HepG2 (cell line): ENCODE measurements at regions not wholly inside any gene's neighbourhood (a gene's known extent, or its start where the extent isn't known, plus 50 kb on each side); places are given as distances from the start of the nearest gene placed in this dataset.

Source experiments
- ATAC-seq: fragments of 200-7000 bp; cut with Tn5 transposase; 3 replicates; pipeline ENCODE4 v1.9.1; 2020; ENCODE audit warnings: mild to moderate bottlenecking, moderate library complexity
- BruUV-seq: library from RNA; stranded (reverse); fragments of 400-500 nt; replicated peaks from 2 replicates; lab custom pipeline; 2021; lab: Mats Ljungman, UMichigan
- CTCF ChIA-PET: fragments of 300-600 bp; formaldehyde crosslinking; extraction: SDS; loops from one replicate; lab custom pipeline; 2021; ENCODE audit warnings: low total read pairs, inconsistent platforms, low intra/inter-chr PET ratio; lab: Yijun Ruan, JAX
- POLR2A ChIA-PET: fragments of 350-600 bp; sonication (Branson Sonifier 250); formaldehyde crosslinking; loops from one replicate; lab custom pipeline; 2020; ENCODE audit warnings: antibody characterized with exemption, inconsistent platforms; lab: Yijun Ruan, JAX
- DNase-seq: peaks from one replicate; pipeline ENCODE4 v3.0.0-alpha.2; 2015; ENCODE audit warnings: low spot score
- FAIRE-seq: peaks from 3 replicates; lab custom pipeline; 2011; peaks lifted over from hg19 to GRCh38; lab: Jason Lieb, UNC
- H2AFZ ChIP-seq: one replicate; pipeline ENCODE4 v1.6.1; 2011; ENCODE audit warnings: low read length, inconsistent platforms
- H3K27ac ChIP-seq: fragments of 300-600 bp; 3 replicates; pipeline ENCODE4 v1.8.0; 2011; ENCODE audit warnings: mixed run types, mild to moderate bottlenecking, mixed read lengths, low read length, inconsistent platforms; ENCODE audit not compliant: insufficient read depth; ENCODE audit errors: extremely low read length
- H3K27me3 ChIP-seq, 2 experiments: fragments of 200-600 bp in 1 of 2; 2 replicates in 1 of 2; 3 replicates in 1 of 2; pipeline versions ENCODE4 v1.6.0 to v1.8.0; 2011; ENCODE audit warnings: low read length in 2 of 2, mild to moderate bottlenecking in 2 of 2, moderate library complexity in 2 of 2, inconsistent platforms in 1 of 2; ENCODE audit not compliant: insufficient read depth in 2 of 2, control insufficient read depth in 1 of 2
- H3K36me3 ChIP-seq, 2 experiments: fragments of 200-600 bp in 1 of 2; replicated peaks in 1 of 2; 2 replicates in 1 of 2; 3 replicates in 1 of 2; pipeline versions ENCODE4 v1.5.1 to v1.8.0; 2011; ENCODE audit warnings: low read length in 2 of 2, inconsistent platforms in 1 of 2; ENCODE audit not compliant: insufficient read depth in 2 of 2, control insufficient read depth in 1 of 2
- H3K4me1 ChIP-seq: 2 replicates; pipeline ENCODE4 v1.5.1; 2012; ENCODE audit warnings: low read length, inconsistent platforms; ENCODE audit not compliant: insufficient read depth
- H3K4me2 ChIP-seq: 2 replicates; pipeline ENCODE4 v1.6.0; 2011; ENCODE audit warnings: low read depth, low read length, inconsistent platforms
- H3K4me3 ChIP-seq, 3 experiments: fragments of 200-600 bp in 1 of 3; sonication (generic), shearing (Covaris generic) in 1 of 3; replicated peaks in 1 of 3; 2 replicates each; pipeline ENCODE4 v1.5.1; 2011 to 2016; ENCODE audit warnings: low read length in 3 of 3, inconsistent platforms in 2 of 3, low read depth in 2 of 3, mild to moderate bottlenecking in 2 of 3, control low read depth in 1 of 3, mixed read lengths in 1 of 3; ENCODE audit not compliant: insufficient read depth in 1 of 3
- H3K79me2 ChIP-seq: one replicate; pipeline ENCODE4 v1.6.1; 2011; ENCODE audit warnings: low read length, inconsistent platforms; ENCODE audit not compliant: insufficient read depth
- H3K9ac ChIP-seq: 2 replicates; pipeline ENCODE4 v1.6.0; 2011; ENCODE audit warnings: mild to moderate bottlenecking, low read depth, low read length, inconsistent platforms; ENCODE audit not compliant: insufficient read depth
- H3K9me3 ChIP-seq: 2 replicates; pipeline ENCODE4 v1.5.1; 2012; ENCODE audit warnings: mild to moderate bottlenecking, low read length
- H4K20me1 ChIP-seq: 2 replicates; pipeline ENCODE4 v1.6.0; 2011; ENCODE audit warnings: inconsistent platforms, mild to moderate bottlenecking, low read length, moderate library complexity; ENCODE audit not compliant: insufficient read depth
- CHD4 ChIP-seq: fragments of 200-600 bp; sonication (generic); IDR thresholded peaks from 2 replicates; pipeline ENCODE4 v1.7.0; 2017; ENCODE audit warnings: mild to moderate bottlenecking, low read length, borderline replicate concordance
- CSRNP1 ChIP-seq: sonication (generic); formaldehyde crosslinking; IDR thresholded peaks from 2 replicates; pipeline ENCODE4 v1.8.1; 2023; ENCODE audit warnings: mild to moderate bottlenecking, missing genetic modification reagents
- HNRNPH1 ChIP-seq: fragments of 200-400 bp; formaldehyde crosslinking; optimal IDR thresholded peaks from 2 replicates; pipeline ENCODE3; 2017; ENCODE audit warnings: mild to moderate bottlenecking, low read depth, low read length
- HNRNPL ChIP-seq: fragments of 200-400 bp; formaldehyde crosslinking; IDR thresholded peaks from 2 replicates; pipeline ENCODE4 v1.6.1; 2017; ENCODE audit warnings: mild to moderate bottlenecking, low read depth, low read length
- HOXA9 ChIP-seq: sonication (generic); formaldehyde crosslinking; IDR thresholded peaks from 2 replicates; pipeline ENCODE4 v1.8.1; 2022; ENCODE audit warnings: missing genetic modification reagents, mild to moderate bottlenecking, moderate library complexity, borderline replicate concordance
- ISL2 ChIP-seq: sonication (generic); formaldehyde crosslinking; IDR thresholded peaks from 2 replicates; pipeline ENCODE4 v1.5.0; 2020; ENCODE audit warnings: missing genetic modification reagents
- MEIS2 ChIP-seq: sonication (generic); formaldehyde crosslinking; IDR thresholded peaks from 2 replicates; pipeline ENCODE4 v1.9.0; 2021; ENCODE audit warnings: mild to moderate bottlenecking, missing genetic modification reagents
- MXD4 ChIP-seq: IDR thresholded peaks from 2 replicates; pipeline ENCODE4 v1.6.1; 2016; ENCODE audit warnings: mild to moderate bottlenecking, missing biosample characterization, missing genetic modification reagents
- PREB ChIP-seq: sonication (generic); formaldehyde crosslinking; IDR thresholded peaks from 2 replicates; pipeline ENCODE4 v1.4.0; 2020; ENCODE audit warnings: missing genetic modification reagents
- RFX5 ChIP-seq: IDR thresholded peaks from 2 replicates; pipeline ENCODE4 v1.6.1; 2011; ENCODE audit warnings: low read depth, low read length, improper control_type of control experiment
- ZMAT3 ChIP-seq: sonication (generic); formaldehyde crosslinking; conservative IDR thresholded peaks from 2 replicates; pipeline ENCODE4 v1.7.0; 2021; ENCODE audit warnings: missing genetic modification reagents
- ZMYM2 ChIP-seq: sonication (generic); formaldehyde crosslinking; IDR thresholded peaks from 2 replicates; pipeline ENCODE4 v1.8.0; 2022; ENCODE audit warnings: mild to moderate bottlenecking, missing genetic modification reagents
- ZNF33B ChIP-seq: sonication (generic); formaldehyde crosslinking; IDR thresholded peaks from 2 replicates; pipeline ENCODE4 v1.5.1; 2020; ENCODE audit warnings: mild to moderate bottlenecking, missing genetic modification reagents
- ZNF569 ChIP-seq: sonication (generic); formaldehyde crosslinking; IDR thresholded peaks from 2 replicates; pipeline ENCODE4 v1.5.0; 2020; ENCODE audit warnings: mild to moderate bottlenecking, missing genetic modification reagents, moderate library complexity, borderline replicate concordance
- ZNF713 ChIP-seq: sonication (generic); formaldehyde crosslinking; IDR thresholded peaks from 2 replicates; pipeline ENCODE4 v1.4.0; 2020; ENCODE audit warnings: mild to moderate bottlenecking, missing genetic modification reagents
- ZNF768 ChIP-seq: sonication (generic); formaldehyde crosslinking; IDR thresholded peaks from 2 replicates; pipeline ENCODE4 v1.4.0; 2020; ENCODE audit warnings: missing genetic modification reagents
- ZNF773 ChIP-seq: sonication (generic); formaldehyde crosslinking; IDR thresholded peaks from 2 replicates; pipeline ENCODE4 v1.4.0; 2020; ENCODE audit warnings: missing genetic modification reagents, borderline replicate concordance
- ZNF777 ChIP-seq: sonication (generic); formaldehyde crosslinking; IDR thresholded peaks from 2 replicates; pipeline ENCODE4 v1.4.0; 2020; ENCODE audit warnings: missing genetic modification reagents
- ZNF782 ChIP-seq: sonication (generic); formaldehyde crosslinking; IDR thresholded peaks from 2 replicates; pipeline ENCODE4 v1.4.0; 2020; ENCODE audit warnings: missing genetic modification reagents, mild to moderate bottlenecking, borderline replicate concordance
- WGBS: methylation state at CpG from one replicate; pipeline ENCODE4 v1.1.6; 2017; ENCODE audit warnings: low lambda C conversion rate; 5-methylcytosine and 5-hydroxymethylcytosine counted together
- in situ Hi-C: cut with HindIII; loops from 2 replicates; pipeline ENCODE4 v1.10.0; 2017; ENCODE audit warnings: low pct_unique_long_range_greater_than_20kb; ENCODE audit not compliant: extremely low pct_ligation_motif_present
- intact Hi-C: fragments of 100-400 bp; cut with micrococcal nuclease; formaldehyde crosslinking; loops from one replicate; pipeline ENCODE4 v1.10.0; 2022; ENCODE audit not compliant: unreplicated experiment

- no peak overlapping the region for H3K4me2 ChIP-seq
- BruUV-seq: no TSS peak
- no peak overlapping the region for H3K4me3 ChIP-seq
- no peaks in the 10 kb centered on the region for H4K20me1 ChIP-seq
- H3K79me2 ChIP-seq: no peaks in the 10 kb centered on the region
- no peaks in the 10 kb centered on the region for H3K9me3 ChIP-seq
- intact Hi-C loops: no loop called here
- FAIRE-seq (no peak), ATAC-seq (no peak), DNase-seq (no peak)
- WGBS: 20% methylated on average over 2 of the region's 2 CpGs
- no peaks in the 10 kb centered on the region for H3K27me3 ChIP-seq
- no peak overlapping the region for H2AFZ ChIP-seq
- H3K4me1 ChIP-seq: no peaks in the 10 kb centered on the region
- no peak for TF ChIP-seq PREB (CRISPR knock-in tag)
- in situ Hi-C loops: no loop called here
- no peak overlapping the region for H3K27ac ChIP-seq
- no peak overlapping the region for H3K9ac ChIP-seq
- POLR2A ChIA-PET: no interaction called here
- no peaks in the 10 kb centered on the region for H3K36me3 ChIP-seq
- CTCF ChIA-PET: no interaction called here
Observed at GRCh38 chr5:92605591-92605990, 975.4 kb downstream of the NR2F1-AS1 start.

GRCh38 chr5:92599217-92599810 lies 981.7 kb downstream of the NR2F1-AS1 start:
- FAIRE-seq (no peak), ATAC-seq (no peak), DNase-seq (no peak)
- Histone ChIP-seq H3K4me3 (no peak overlapping the region), H2AFZ (no peak overlapping the region), H3K27me3 (no peaks in the 10 kb centered on the region), H3K79me2 (no peaks in the 10 kb centered on the region), H3K36me3 (no peaks in the 10 kb centered on the region), H3K9ac (no peak overlapping the region), H3K9me3 (no peaks in the 10 kb centered on the region), H4K20me1 (no peaks in the 10 kb centered on the region), H3K4me1 (no peaks in the 10 kb centered on the region), H3K27ac (no peak overlapping the region), H3K4me2 (no peak overlapping the region)
- WGBS: 0% methylated on average over 1 of the region's 1 CpG
- ChIA-PET POLR2A (no interaction called here), CTCF (no interaction called here)
- in situ Hi-C loops (no loop called here), intact Hi-C loops (no loop called here)
- BruUV-seq: no TSS peak
- TF ChIP-seq HOXA9 (CRISPR knock-in tag) (no peak), ZNF777 (CRISPR knock-in tag) (no peak), ZNF713 (CRISPR knock-in tag) (no peak), ZNF773 (no peak), MEIS2 (no peak), RFX5 (no peak), ZNF768 (no peak), HNRNPL (no peak), MXD4 (CRISPR knock-in tag) (no peak), CHD4 (no peak), ZMAT3 (no peak), ZNF33B (CRISPR knock-in tag) (no peak), ISL2 (CRISPR knock-in tag) (no peak), ZNF569 (CRISPR knock-in tag) (no peak), HNRNPH1 (no peak), ZMYM2 (no peak), CSRNP1 (CRISPR knock-in tag) (no peak), ZNF782 (CRISPR knock-in tag) (no peak)
